Gastroesophageal sphincter (tissue), 3 donors: ENCODE measurements at regions not wholly inside any gene's neighbourhood (a gene's known extent, or its start where the extent isn't known, plus 50 kb on each side); places are given as distances from the start of the nearest gene placed in this dataset.

Source experiments
- CTCF ChIP-seq, 4 experiments: fragments of 200-600 bp in 2 of 4; fragments of 450-650 bp in 2 of 4; sonication (generic) in 1 of 4; IDR thresholded peaks; one replicate each; pipeline ENCODE4 v1.5.1; 2017 to 2019; ENCODE audit warnings: antibody characterized with exemption in 4 of 4, mild to moderate bottlenecking in 2 of 4, moderate library complexity in 2 of 4
- POLR2A ChIP-seq, 2 donors: fragments of 450-650 bp; IDR thresholded peaks; one replicate each; pipeline ENCODE4 v1.6.1; 2017; ENCODE audit warnings: antibody characterized with exemption in 2 of 2, mild to moderate bottlenecking in 2 of 2, moderate library complexity in 1 of 2

DNA sequence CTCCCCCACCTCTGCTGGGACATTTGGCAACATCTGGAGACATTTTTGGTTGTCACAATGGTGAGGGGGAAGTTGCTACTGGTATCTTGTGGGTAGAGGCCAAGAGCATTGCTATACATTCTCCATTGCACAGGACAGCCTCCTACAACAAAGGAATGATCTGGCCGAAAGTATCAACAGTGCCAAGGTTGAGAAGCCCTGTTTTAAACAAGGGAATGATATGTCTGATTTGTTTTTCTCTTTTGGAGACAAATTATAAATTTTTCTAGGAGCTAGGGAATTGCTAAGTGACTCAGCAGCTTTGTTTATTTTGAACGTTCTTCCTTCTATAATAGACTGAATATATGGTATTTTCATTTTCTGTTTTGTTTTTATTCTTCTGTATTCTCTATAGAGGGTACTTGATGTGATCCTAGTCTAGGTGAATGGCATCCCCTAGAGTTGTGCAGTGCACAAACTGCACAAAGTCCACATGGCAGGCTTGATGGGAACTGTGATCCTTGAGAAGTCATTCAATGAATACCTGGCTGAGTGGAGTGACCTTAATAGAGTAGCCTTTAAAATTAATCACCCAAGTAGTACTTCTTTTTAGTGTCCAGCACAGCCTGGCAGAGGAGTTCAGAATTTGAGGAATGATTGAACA lies 288.6 kb upstream of the USP24 start:
- TF ChIP-seq CTCF (IDR thresholded peaks at IDR 0.05) (no peak), POLR2A (IDR thresholded peaks at IDR 0.05) (no peak)
